ENCODE measurements at regions not wholly inside any gene's neighbourhood (a gene's known extent, or its start where the extent isn't known, plus 50 kb on each side); places are given as distances from the start of the nearest gene placed in this dataset.

GRCh38 chr9:71218774-71219173 lies 97.4 kb upstream of the TRPM3 start:
- Mint-ChIP-seq H3K27ac (no peak overlapping the region), H3K36me3 (no peaks in the 10 kb centered on the region)

GRCh38 chr9:71213633-71214032 lies 92.2 kb upstream of the TRPM3 start:
- H3K27me3 Mint-ChIP-seq: no peaks in the 10 kb centered on the region
- H3K27ac Mint-ChIP-seq: no peak overlapping the region
- H3K9me3 Mint-ChIP-seq: peaks cover 5 to 16% (median 5%) of the 10 kb centered on the region in 3 donors
- no peaks in the 10 kb centered on the region for H3K4me1 Mint-ChIP-seq
- H3K4me3 Mint-ChIP-seq: no peak overlapping the region
- H3K36me3 Mint-ChIP-seq: no peaks in the 10 kb centered on the region

More at GRCh38 chr9:71218774-71219173, 97.4 kb upstream of the TRPM3 start:
- Mint-ChIP-seq H3K27me3 (peaks cover 1% of the 10 kb centered on the region), H3K4me3 (no peak overlapping the region), H3K9me3 (peaks cover 1 to 10% (median 3%) of the 10 kb centered on the region in 3 donors), H3K4me1 (no peaks in the 10 kb centered on the region)

DNA sequence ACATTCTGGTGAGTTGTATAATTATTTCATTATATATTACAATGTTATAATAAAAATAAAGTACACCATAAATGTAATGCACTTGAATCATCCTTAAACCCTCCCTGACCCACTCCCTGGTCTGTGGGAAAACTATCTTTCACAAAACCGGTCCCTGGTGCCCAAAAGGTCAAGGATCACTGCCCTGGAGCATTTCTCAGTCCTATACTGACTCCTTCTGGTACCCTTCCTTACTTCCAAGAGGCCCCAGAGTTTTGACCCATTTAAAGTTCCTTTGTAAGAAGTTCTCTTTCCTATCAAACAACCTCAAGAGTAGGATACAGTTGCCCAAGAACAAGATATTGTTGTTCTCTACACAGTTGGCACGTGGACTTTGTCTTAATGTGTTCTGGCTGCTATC lies 88.9 kb upstream of the TRPM3 start:
- Mint-ChIP-seq H3K4me3 (no peak overlapping the region), H3K27me3 (no peaks in the 10 kb centered on the region), H3K4me1 (no peaks in the 10 kb centered on the region), H3K36me3 (no peaks in the 10 kb centered on the region), H3K27ac (no peak overlapping the region), H3K9me3 (peaks cover 3 to 16% (median 8%) of the 10 kb centered on the region in 3 donors)

GRCh38 chr9:71209890-71210289 lies 88.5 kb upstream of the TRPM3 start:
- H3K9me3 Mint-ChIP-seq: peaks cover 3 to 16% (median 8%) of the 10 kb centered on the region in 3 donors
- H3K4me3 Mint-ChIP-seq: no peak overlapping the region
- no peak overlapping the region for H3K27ac Mint-ChIP-seq
- no peaks in the 10 kb centered on the region for H3K36me3 Mint-ChIP-seq
- no peaks in the 10 kb centered on the region for H3K4me1 Mint-ChIP-seq
- no peaks in the 10 kb centered on the region for H3K27me3 Mint-ChIP-seq

DNA sequence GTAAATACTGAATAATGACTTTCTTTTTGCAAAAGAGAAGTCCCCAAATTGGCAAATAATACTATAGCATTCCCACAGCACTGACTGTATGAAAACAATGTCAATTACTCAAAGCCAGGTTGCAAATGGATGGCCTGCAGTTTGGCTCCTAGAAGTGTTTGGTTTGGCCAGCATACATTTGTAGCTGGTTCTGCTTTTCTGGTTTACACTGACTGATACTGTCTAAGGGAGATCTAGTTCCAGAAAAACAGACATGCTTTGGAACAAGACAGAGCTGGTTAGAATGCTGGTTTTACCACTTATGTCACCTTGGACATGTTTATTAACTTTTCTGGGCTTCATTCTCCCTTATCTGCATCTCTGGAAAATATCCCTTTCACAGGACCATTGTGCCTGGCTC lies 81.5 kb upstream of the TRPM3 start:
- Mint-ChIP-seq H3K9me3 (peaks cover 0 to 3% (median 2%) of the 10 kb centered on the region in 3 donors), H3K36me3 (no peaks in the 10 kb centered on the region), H3K4me3 (no peak overlapping the region), H3K27ac (no peak overlapping the region), H3K4me1 (no peaks in the 10 kb centered on the region), H3K27me3 (no peaks in the 10 kb centered on the region)

GRCh38 chr9:71191708-71192107 lies 70.3 kb upstream of the TRPM3 start:
- Mint-ChIP-seq H3K36me3 (no peaks in the 10 kb centered on the region), H3K27ac (no peak overlapping the region), H3K9me3 (peaks cover 1 to 5% (median 3%) of the 10 kb centered on the region in 3 donors), H3K4me3 (no peak overlapping the region), H3K27me3 (no peaks in the 10 kb centered on the region), H3K4me1 (no peaks in the 10 kb centered on the region)

DNA sequence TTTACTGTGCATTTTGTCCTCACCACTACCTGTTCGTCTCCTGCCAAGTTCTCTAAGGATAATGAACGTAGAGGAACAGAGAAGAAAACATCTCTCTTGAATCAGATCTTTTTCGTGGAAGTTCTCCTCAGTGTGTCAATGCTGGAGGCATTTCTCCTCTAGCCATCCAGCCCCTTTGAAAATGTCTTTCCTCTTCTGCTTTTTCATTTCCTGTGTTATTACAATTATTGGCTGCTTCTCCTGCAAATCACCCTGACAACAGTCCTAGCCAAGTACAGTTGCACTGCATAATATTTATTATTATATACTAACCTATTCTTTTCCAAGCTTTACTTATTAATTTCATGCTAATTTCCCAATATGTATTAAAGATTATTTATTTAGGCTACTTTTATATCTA lies 61.8 kb upstream of the TRPM3 start:
- H3K36me3 Mint-ChIP-seq: no peaks in the 10 kb centered on the region
- H3K4me1 Mint-ChIP-seq: no peaks in the 10 kb centered on the region
- H3K27me3 Mint-ChIP-seq: no peaks in the 10 kb centered on the region
- H3K4me3 Mint-ChIP-seq: no peak overlapping the region
- no peak overlapping the region for H3K27ac Mint-ChIP-seq
- H3K9me3 Mint-ChIP-seq: no peaks in the 10 kb centered on the region

DNA sequence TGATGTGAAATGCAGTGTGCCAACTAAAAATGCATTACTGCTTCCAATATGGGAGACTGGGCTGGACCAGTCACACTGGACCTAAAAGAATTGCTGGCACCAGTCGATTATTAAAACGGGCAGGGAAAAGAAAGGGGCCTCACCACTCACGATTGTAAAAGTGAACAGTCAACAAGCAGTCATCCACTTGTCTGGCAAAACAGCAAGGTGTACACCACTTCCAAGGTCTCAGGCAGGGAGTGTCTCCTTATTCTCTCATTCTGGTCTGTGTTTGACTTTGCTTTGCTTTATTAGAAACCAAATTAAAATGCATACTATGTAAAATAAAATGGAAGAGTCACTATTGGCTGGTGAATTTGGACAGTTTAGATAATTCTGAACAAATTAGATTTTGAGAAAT lies 57.8 kb upstream of the TRPM3 start:
- H3K9me3 Mint-ChIP-seq: no peaks in the 10 kb centered on the region
- H3K27me3 Mint-ChIP-seq: no peaks in the 10 kb centered on the region
- H3K36me3 Mint-ChIP-seq: no peaks in the 10 kb centered on the region
- H3K27ac Mint-ChIP-seq: no peak overlapping the region
- H3K4me3 Mint-ChIP-seq: no peak overlapping the region
- no peaks in the 10 kb centered on the region for H3K4me1 Mint-ChIP-seq

DNA sequence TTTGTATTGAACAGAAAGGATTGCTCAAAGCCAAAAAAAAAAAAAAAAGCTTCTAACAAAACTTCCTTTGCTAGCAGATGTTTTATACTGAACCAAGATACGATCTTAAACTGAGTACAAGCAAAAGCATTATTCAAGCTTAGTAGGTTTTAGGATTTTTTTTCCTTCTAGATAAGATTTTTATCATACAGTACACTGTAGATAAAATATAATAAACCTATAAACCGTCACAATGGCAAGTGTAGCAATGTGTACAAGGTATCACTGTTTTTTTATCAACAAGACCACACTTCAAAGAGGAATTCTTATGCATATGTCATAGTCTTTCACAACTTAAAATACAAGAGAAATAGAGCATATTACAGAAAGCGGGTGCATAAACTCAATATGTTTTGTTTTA lies 56.5 kb upstream of the TRPM3 start:
- Mint-ChIP-seq H3K27ac (no peak overlapping the region), H3K36me3 (no peaks in the 10 kb centered on the region), H3K4me1 (no peaks in the 10 kb centered on the region), H3K9me3 (no peaks in the 10 kb centered on the region), H3K27me3 (no peaks in the 10 kb centered on the region), H3K4me3 (no peak overlapping the region)

DNA sequence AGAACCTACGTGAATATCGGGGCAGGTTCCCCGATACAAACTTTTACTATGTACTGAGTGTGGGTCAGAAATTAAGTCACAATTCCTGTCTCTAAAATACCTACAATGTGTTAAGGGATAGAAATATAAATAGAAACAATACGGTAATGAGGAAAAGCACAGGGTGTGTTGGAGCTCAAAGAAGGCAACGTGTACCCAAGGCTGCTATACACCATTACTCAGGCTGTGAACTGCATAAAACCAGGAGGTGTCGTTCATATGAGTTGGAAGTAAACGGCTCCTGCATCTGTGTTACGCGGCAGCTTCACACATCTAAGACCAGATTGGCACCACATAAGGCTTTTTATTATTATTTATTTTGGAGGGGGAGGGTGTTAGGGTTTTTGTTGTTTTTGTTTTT lies 50.1 kb upstream of the TRPM3 start:
- Mint-ChIP-seq H3K4me1 (no peaks in the 10 kb centered on the region), H3K4me3 (no peak overlapping the region), H3K36me3 (no peaks in the 10 kb centered on the region), H3K27ac (no peak overlapping the region), H3K27me3 (no peaks in the 10 kb centered on the region), H3K9me3 (peaks cover 0 to 4% (median 1%) of the 10 kb centered on the region in 3 donors)

Measured in IgD-negative memory B cell (primary cell).